Panc1 (cell line): ENCODE measurements at regions not wholly inside any gene's neighbourhood (a gene's known extent, or its start where the extent isn't known, plus 50 kb on each side); places are given as distances from the start of the nearest gene placed in this dataset.

Experiments used
- ATAC-seq: fragments of 200-7000 bp; cut with Tn5 transposase; 2 replicates; pipeline ENCODE4 v1.9.1; 2020; ENCODE audit warnings: mild to moderate bottlenecking, moderate library complexity
- BruUV-seq: library from RNA; stranded (reverse); fragments of 400-500 nt; replicated peaks from 2 replicates; lab custom pipeline; 2021; lab: Mats Ljungman, UMichigan
- CTCF ChIA-PET: fragments of 300-600 bp; sonication (Branson Sonifier 250); formaldehyde crosslinking; loops from one replicate; lab custom pipeline; 2022; ENCODE audit warnings: antibody characterized with exemption; lab: Charles Lee
- POLR2A ChIA-PET: fragments of 300-600 bp; sonication (Branson Sonifier 250); formaldehyde crosslinking; loops from one replicate; lab custom pipeline; 2022; ENCODE audit warnings: antibody characterized with exemption; lab: Charles Lee
- DNase-seq: peaks from one replicate; pipeline ENCODE4 v3.0.0-alpha.2; 2010; ENCODE audit warnings: low read depth, low spot score
- H3K27ac ChIP-seq: 2 replicates; pipeline ENCODE4 v1.5.1; 2011; ENCODE audit warnings: mild to moderate bottlenecking, low read length, inconsistent platforms
- H3K27me3 ChIP-seq: fragments of 200-500 bp; sonication (Bioruptor generic); 2 replicates; pipeline ENCODE4 v1.6.0; 2014; ENCODE audit warnings: low read length, inconsistent platforms; ENCODE audit not compliant: control insufficient read depth, insufficient read depth
- H3K36me3 ChIP-seq: fragments of 200-500 bp; sonication (Bioruptor generic); 2 replicates; pipeline ENCODE4 v1.5.1; 2014; ENCODE audit warnings: inconsistent platforms, mild to moderate bottlenecking, low read length, moderate library complexity; ENCODE audit not compliant: control insufficient read depth, insufficient read depth
- H3K4me1 ChIP-seq: 2 replicates; pipeline ENCODE4 v1.5.1; 2011; ENCODE audit warnings: inconsistent platforms, mild to moderate bottlenecking, low read length, moderate library complexity; ENCODE audit not compliant: control insufficient read depth, insufficient read depth
- H3K4me3 ChIP-seq, 2 experiments: 2 replicates each; pipeline ENCODE4 v1.5.1; 2011 to 2012; ENCODE audit warnings: low read depth in 2 of 2, low read length in 2 of 2, mild to moderate bottlenecking in 2 of 2, inconsistent platforms in 1 of 2, moderate library complexity in 1 of 2
- H3K9me3 ChIP-seq: fragments of 200-500 bp; sonication (Bioruptor generic); 2 replicates; pipeline ENCODE4 v1.5.1; 2014; ENCODE audit warnings: low read depth, mild to moderate bottlenecking, inconsistent platforms, low read length, moderate library complexity; ENCODE audit not compliant: control insufficient read depth, insufficient read depth
- CTCF ChIP-seq: fragments of 450-650 bp; IDR thresholded peaks from 2 replicates; pipeline ENCODE4 v1.5.1; 2017; ENCODE audit warnings: mild to moderate bottlenecking
- POLR2AphosphoS5 ChIP-seq: IDR thresholded peaks from 2 replicates; pipeline ENCODE4 v1.6.1; 2012; ENCODE audit warnings: mild to moderate bottlenecking, low read depth, low read length, moderate library complexity
- REST ChIP-seq, 2 experiments: IDR thresholded peaks; 2 replicates each; pipeline ENCODE4 v1.6.1; 2011 to 2012; ENCODE audit warnings: low read depth in 2 of 2, control low read depth in 1 of 2, low read length in 1 of 2, mild to moderate bottlenecking in 1 of 2, moderate library complexity in 1 of 2; ENCODE audit not compliant: insufficient read depth in 1 of 2
- SIN3A ChIP-seq: IDR thresholded peaks from 2 replicates; pipeline ENCODE4 v1.6.1; 2012; ENCODE audit warnings: low read depth, mild to moderate bottlenecking, low read length, moderate library complexity, borderline replicate concordance; ENCODE audit not compliant: insufficient read depth
- TCF7L2 ChIP-seq: IDR thresholded peaks from 2 replicates; pipeline ENCODE4 v1.6.1; 2011; ENCODE audit warnings: mild to moderate bottlenecking, low read depth, low read length, inconsistent platforms
- in situ Hi-C: cut with HindIII; loops from 2 replicates; pipeline ENCODE4 v1.10.0; 2016; ENCODE audit warnings: low sequenced_read_pairs, low pct_unique_long_range_greater_than_20kb
- intact Hi-C: fragments of 100-400 bp; cut with micrococcal nuclease; formaldehyde crosslinking; loops from one replicate; pipeline ENCODE4 v1.10.0; 2022; ENCODE audit not compliant: unreplicated experiment

GRCh38 chr9:95679874-95680273 is 163.1 kb upstream of the PTCH1 start:
- no TSS peak for BruUV-seq
- no peak overlapping the region for H3K27ac ChIP-seq
- DNase-seq (no peak), ATAC-seq (no peak)
- H3K4me3 ChIP-seq, result no peak overlapping the region
- no peaks in the 10 kb centered on the region for H3K36me3 ChIP-seq
- ChIA-PET POLR2A (no interaction called here), CTCF (no interaction called here)
- no peaks in the 10 kb centered on the region for H3K4me1 ChIP-seq
- no peaks in the 10 kb centered on the region for H3K27me3 ChIP-seq
- no peak for TF ChIP-seq POLR2AphosphoS5
- TF ChIP-seq REST (IDR thresholded peaks at IDR 0.05; ENCODE audit: insufficient read depth in 1 of 2, low read depth in 2 of 2, low read length in 1 of 2), result no peak
- TF ChIP-seq CTCF, result no peak
- TF ChIP-seq TCF7L2, result no peak
- no peak for TF ChIP-seq SIN3A
- H3K9me3 ChIP-seq, result no peaks in the 10 kb centered on the region
- intact Hi-C loops (no loop called here), in situ Hi-C loops (no loop called here)

GRCh38 chr9:95678759-95679158 is 162.0 kb upstream of the PTCH1 start:
- Histone ChIP-seq H3K4me1 (no peaks in the 10 kb centered on the region), H3K4me3 (no peak overlapping the region), H3K9me3 (no peaks in the 10 kb centered on the region), H3K27ac (no peak overlapping the region), H3K36me3 (no peaks in the 10 kb centered on the region), H3K27me3 (no peaks in the 10 kb centered on the region)
- ChIA-PET CTCF (no interaction called here), POLR2A (no interaction called here)
- intact Hi-C loops (no loop called here), in situ Hi-C loops (no loop called here)
- BruUV-seq, result no TSS peak
- ATAC-seq (no peak), DNase-seq (no peak)
- TF ChIP-seq POLR2AphosphoS5 (no peak), SIN3A (no peak)

- H3K27me3 ChIP-seq, result peaks cover 6% of the 10 kb centered on the region; the same call in 1 of the 2 replicates
- ChIA-PET POLR2A (interaction anchor here (0.6 kb wide), 2 partner anchors 513 to 702 kb away, joined by 4 to 7 read pairs; no protein-coding TSS in a partner anchor), CTCF (no interaction called here)
- no peak overlapping the region for H3K4me3 ChIP-seq
- H3K4me1 ChIP-seq, result no peaks in the 10 kb centered on the region
- H3K27ac ChIP-seq, result no peak overlapping the region
- ATAC-seq (no peak), DNase-seq (no peak)
- H3K9me3 ChIP-seq, result no peaks in the 10 kb centered on the region
- H3K36me3 ChIP-seq, result no peaks in the 10 kb centered on the region
- in situ Hi-C loops, result no loop called here
- TF ChIP-seq TCF7L2 (no peak), CTCF (no peak), SIN3A (no peak), REST (IDR thresholded peaks at IDR 0.05; ENCODE audit: insufficient read depth in 1 of 2, low read depth in 2 of 2, low read length in 1 of 2) (no peak)
- no TSS peak for BruUV-seq
- intact Hi-C loops, result no loop called here
These were observed 153.4 kb upstream of the PTCH1 start for GRCh38 chr9:95670122-95670521.
